Endometrial microvascular endothelial cells (primary cell): ENCODE measurements at regions not wholly inside any gene's neighbourhood (a gene's known extent, or its start where the extent isn't known, plus 50 kb on each side); places are given as distances from the start of the nearest gene placed in this dataset.

ENCODE experiments used
- in situ Hi-C: cut with HindIII; loops from 2 replicates; pipeline ENCODE4 v1.10.0; 2017; ENCODE audit warnings: low sequenced_read_pairs, low pct_unique_long_range_greater_than_20kb; ENCODE audit errors: inconsistent ontology term

GRCh38 chr1:221336126-221336525 lies 405.8 kb downstream of the DUSP10 start:
- in situ Hi-C loops, result no loop called here

- in situ Hi-C loops, result no loop called here
Observed at GRCh38 chr1:221337106-221337505, 404.8 kb downstream of the DUSP10 start.

GRCh38 chr1:221343136-221343535 lies 398.8 kb downstream of the DUSP10 start:
- in situ Hi-C loops, result no loop called here

GRCh38 chr1:221343607-221344006 lies 398.3 kb downstream of the DUSP10 start:
- in situ Hi-C loops, result no loop called here

- in situ Hi-C loops, result no loop called here
Observed at GRCh38 chr1:221344693-221345092, 397.2 kb downstream of the DUSP10 start.

- in situ Hi-C loops, result no loop called here
Observed at GRCh38 chr1:221347706-221348105, 394.2 kb downstream of the DUSP10 start.

- in situ Hi-C loops, result no loop called here
Observed at GRCh38 chr1:221350091-221350490, 391.8 kb downstream of the DUSP10 start.

- in situ Hi-C loops, result no loop called here
Observed at GRCh38 chr1:221356693-221357092, 385.2 kb downstream of the DUSP10 start.

- in situ Hi-C loops, result no loop called here
Observed at GRCh38 chr1:221363039-221363438, 378.9 kb downstream of the DUSP10 start.

GRCh38 chr1:221366495-221367110 lies 375.3 kb downstream of the DUSP10 start:
- in situ Hi-C loops, result no loop called here

GRCh38 chr1:221371705-221372104 lies 370.2 kb downstream of the DUSP10 start:
- in situ Hi-C loops, result no loop called here

- in situ Hi-C loops, result no loop called here
Observed at GRCh38 chr1:221373795-221374194, 368.1 kb downstream of the DUSP10 start.

GRCh38 chr1:221376286-221376685 lies 365.6 kb downstream of the DUSP10 start:
- in situ Hi-C loops, result no loop called here

GRCh38 chr1:221381910-221382623 lies 359.8 kb downstream of the DUSP10 start:
- in situ Hi-C loops, result no loop called here

- in situ Hi-C loops, result no loop called here
Observed at GRCh38 chr1:221392453-221392852, 349.4 kb downstream of the DUSP10 start.

- in situ Hi-C loops, result no loop called here
Observed at GRCh38 chr1:221394011-221394544, 347.8 kb downstream of the DUSP10 start.

- in situ Hi-C loops, result no loop called here
Observed at GRCh38 chr1:221396526-221396925, 345.4 kb downstream of the DUSP10 start.

- in situ Hi-C loops, result no loop called here
Observed at GRCh38 chr1:221397141-221397540, 344.7 kb downstream of the DUSP10 start.

GRCh38 chr1:221397606-221398005 lies 344.3 kb downstream of the DUSP10 start:
- in situ Hi-C loops, result no loop called here

- in situ Hi-C loops, result no loop called here
Observed at GRCh38 chr1:221405146-221405545, 336.7 kb downstream of the DUSP10 start.
